HG03354 (cell line): ENCODE measurements at regions not wholly inside any gene's neighbourhood (a gene's known extent, or its start where the extent isn't known, plus 50 kb on each side); places are given as distances from the start of the nearest gene placed in this dataset.

Source experiments
- ATAC-seq: cut with Tn5 transposase; IDR thresholded peaks from one replicate; pipeline ENCODE4 v1.9.1; 2021; ENCODE audit warnings: mild to moderate bottlenecking; ENCODE audit not compliant: unreplicated experiment, poor library complexity, severe bottlenecking

DNA sequence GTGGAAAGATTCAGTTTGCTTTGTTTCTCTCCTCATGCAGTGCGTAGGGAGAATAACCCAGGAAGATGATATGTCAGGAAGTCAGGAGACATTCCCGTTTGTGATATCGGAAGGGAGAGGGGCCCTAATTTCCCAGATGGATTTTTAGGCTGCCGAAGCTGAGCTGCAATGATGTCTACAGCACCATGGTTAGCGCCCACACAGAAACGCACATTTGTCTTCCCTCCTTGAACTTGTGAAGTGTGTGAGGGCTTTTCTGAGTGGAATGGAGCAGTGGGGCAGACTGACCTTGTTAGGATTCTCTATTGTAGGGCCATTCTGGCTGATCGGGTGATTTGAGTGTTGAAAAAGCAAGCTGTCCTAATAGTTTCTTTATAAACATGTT lies 191.3 kb upstream of the ARG1 start:
- ATAC-seq: no peak

DNA sequence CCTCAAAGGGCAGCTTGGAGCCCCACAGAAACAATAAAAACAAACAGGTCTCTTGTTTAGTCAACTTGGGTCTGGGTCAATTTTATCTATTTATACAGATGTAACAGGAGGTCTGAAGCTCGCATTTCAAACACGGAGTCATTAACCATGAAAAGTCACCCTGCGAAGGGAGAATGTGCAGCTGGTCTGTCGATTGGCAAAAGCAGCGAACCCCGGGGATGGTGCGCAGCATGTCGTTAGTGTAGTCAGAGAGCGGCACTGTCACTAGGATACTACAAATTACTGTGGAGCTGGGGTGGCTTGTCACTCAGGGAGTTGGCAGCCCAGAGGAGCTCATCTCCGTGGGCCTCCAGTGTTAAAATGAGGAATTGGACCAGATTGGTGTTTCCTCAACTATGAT lies 190.4 kb upstream of the ARG1 start:
- ATAC-seq: no peak

DNA sequence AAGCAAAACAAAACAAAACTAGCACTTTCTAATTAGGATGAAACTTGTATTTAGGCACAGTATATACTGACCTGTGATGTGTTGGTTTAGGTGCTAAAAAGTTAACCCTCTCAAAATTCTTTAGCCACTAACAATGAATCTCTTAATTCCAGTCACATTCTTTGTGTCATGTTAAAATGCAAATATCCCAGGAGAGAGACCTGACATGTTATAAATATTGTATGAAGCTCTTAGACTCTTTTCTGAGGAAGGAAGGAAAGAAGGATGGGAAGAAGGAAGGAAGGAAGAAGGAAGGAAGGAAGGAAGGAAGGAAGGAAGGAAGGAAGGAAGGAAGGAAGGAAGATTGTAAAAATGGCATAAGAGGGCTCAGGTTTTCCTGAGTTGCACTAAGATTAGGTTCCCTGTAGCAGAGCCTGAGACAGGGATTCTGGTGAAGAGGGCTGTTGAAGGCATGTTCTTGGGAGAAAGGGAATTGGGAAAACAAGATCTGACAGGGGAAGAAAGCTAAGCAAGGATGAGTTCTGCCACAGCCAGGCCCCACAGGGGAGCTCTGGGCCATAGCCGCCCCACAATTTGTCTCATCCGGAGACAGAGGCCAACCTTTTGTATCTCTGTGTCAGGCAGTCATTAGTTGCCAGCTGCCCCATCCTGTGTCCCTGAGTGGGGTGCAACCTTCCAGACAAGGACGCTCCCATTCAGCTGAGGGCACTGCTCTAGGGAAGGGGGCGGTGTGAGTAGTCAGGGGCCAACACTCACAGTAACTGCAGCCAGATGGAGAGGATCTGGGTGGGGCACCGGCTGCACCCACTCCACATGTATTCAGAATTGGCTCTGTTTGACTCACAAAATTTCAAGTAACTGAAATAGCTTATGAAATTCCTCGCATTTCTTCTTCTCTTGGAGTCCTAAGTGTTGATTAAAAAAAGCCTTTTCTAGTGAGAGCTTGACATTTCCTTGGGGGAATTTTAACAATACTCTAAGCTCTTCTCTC lies 189.3 kb upstream of the ARG1 start:
- no peak for ATAC-seq

DNA sequence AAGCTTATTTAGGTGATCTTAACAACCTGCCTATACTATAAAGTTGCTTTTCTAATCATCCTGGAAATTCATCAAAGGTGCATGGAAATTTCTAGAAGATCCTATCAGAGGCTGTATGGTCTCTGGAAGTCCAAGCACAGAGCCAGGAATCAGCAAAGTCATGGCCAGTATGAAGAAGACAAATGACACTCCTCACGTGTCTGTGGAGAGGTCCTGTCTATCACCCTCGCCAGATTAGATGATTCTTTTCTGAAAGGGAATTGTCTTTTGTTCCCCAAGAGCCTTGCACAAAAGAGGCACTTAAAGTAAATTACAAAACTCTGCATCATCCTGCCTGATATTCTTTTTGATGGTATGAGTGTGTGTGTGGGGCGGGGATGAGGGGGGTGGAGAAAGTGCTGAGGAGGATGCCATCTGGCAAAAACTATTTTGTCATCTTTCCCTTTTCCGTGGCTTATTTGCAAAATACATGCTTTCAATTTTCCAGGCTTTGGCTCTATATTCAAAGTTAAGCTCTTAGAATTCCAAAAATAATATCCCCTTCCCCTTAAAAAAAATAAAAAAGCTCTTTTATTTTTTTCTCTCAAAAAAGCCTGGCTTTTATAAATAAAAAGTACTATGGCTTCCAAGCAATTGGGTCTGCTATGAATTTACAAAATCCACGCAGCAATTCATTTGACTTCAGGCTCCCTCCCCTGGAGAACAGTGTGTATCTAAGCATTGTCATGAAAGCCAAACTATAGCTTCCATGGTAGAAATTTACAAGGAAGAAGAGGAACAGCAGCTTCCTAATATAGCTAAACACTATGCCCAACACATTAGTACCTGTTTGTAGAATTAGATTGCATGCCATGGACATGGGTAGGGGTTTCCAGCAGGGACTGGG lies 185.2 kb upstream of the ARG1 start:
- no peak for ATAC-seq

DNA sequence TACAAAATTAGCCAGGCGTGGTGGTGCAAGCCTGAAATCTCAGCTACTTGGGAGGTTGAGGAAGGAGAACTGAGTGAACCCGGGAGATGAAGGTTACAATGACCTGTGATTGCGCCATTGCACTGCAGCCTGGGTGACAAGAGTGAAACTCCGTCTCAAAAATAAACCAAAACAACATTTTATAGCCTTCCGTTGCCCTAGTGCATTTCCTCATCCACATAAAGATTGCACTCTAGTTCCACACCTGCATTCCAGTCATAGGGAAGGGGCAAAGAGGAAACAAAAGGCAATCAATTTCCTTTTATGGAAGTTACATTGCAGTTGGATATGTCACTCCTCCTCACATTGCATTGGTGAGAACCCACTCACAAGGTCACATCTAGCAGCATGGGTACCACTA lies 182.7 kb upstream of the ARG1 start:
- ATAC-seq: no peak

DNA sequence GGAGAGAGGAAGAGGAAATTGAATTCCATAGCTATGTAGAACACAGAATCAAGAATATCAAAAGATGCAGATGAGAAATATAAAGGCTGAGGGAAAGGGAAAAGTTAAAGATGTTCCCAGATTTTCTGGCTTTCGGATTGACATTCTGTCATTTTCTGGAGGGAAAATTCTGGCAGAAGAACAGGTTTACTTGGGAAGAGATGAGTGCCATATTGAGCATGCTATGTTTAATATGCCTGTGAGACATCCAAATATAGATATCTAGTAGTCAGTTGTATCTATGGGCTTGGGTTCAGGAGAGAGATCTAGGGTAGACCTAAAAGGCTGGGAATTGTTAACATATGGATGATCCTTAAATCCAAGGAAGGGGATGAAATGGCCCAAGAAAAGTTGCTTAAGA lies 181.9 kb upstream of the ARG1 start:
- ATAC-seq: no peak

DNA sequence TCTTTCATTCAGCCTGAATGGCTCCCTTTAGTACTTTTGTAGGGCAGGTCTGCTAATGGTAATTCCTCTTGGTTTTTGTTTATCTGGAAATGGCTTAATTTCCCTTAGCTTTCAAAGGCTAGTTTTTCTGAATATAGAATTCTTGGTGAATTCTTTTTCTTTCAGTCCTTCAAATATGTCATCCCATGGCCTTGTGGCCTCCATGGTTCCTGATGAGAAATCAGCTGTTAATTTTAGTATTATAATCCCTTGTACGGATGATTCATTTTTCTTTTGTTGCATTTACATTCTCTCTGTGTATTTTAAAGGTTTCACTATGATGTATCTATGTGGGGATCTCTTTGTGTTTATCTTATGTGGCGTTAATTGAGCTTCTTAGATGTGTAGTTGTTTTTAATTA lies 179.6 kb upstream of the ARG1 start:
- ATAC-seq: no peak

DNA sequence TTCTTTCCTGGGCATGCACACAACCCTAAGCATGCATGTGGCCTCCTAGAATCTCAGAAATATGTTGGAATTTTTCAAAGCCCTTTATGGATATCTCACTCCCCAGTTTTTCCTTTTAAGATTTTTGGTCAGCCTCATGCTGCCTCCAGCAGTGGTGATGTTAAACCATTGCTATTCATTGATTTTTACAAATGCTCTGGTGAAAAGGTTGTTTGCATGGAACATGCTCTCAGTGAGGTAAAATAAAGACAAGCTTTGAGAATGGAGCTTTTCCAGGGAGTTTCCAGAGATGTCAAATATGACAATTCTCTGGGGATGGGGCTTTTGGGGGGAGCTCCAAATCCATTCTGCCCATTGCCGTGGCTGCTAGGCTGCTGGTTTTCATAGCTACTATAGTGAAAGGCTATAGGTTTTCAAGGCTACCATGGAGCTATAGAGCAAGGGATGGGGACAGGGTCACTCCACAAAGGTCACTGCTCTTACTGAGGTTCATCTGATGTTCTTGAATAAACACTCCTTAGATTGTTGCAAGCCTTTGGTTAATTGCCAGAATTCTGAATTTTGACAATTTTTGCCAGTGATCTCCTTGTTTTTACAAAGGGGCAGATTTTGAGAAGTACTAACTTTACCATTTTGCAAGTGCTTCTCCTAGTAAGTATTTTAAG lies 178.1 kb upstream of the ARG1 start:
- ATAC-seq: no peak

DNA sequence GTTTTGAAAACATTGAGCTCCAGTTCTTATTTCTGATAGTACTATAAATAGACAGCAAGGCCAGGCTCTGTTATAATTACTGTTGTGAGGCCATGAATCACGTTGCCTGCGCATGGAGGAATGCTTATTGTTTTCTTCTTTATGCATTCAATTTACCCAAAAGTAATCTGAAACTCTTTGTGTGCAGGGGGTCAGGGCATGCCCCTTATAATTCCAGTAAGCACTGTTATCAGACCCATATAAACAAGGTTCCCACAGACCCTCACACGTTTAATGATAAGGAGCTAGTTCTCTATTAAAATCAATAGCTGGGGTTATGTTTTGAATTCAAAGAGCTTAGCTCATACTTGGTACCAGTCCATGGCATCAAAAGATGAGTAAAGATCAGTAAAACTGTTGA lies 174.8 kb upstream of the ARG1 start:
- ATAC-seq: no peak

DNA sequence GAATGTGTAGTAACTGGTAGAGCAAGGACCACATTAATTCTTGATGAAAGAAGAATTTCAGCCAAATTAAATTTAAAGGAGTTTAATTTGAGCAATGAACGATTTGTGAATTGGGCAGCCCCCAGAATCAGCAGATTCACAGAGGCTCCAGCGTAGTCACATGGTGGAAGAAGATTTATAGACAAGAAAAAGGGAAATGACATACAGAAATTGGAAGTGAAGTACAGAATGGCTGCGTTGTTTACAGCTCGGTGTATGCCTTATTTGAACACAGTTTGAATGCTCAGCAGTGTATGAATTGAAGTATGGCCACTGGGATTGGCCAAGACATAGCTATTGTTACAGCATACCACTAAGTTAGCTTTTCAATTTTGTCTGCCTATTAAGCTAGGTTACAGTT lies 173.6 kb upstream of the ARG1 start:
- no peak for ATAC-seq

DNA sequence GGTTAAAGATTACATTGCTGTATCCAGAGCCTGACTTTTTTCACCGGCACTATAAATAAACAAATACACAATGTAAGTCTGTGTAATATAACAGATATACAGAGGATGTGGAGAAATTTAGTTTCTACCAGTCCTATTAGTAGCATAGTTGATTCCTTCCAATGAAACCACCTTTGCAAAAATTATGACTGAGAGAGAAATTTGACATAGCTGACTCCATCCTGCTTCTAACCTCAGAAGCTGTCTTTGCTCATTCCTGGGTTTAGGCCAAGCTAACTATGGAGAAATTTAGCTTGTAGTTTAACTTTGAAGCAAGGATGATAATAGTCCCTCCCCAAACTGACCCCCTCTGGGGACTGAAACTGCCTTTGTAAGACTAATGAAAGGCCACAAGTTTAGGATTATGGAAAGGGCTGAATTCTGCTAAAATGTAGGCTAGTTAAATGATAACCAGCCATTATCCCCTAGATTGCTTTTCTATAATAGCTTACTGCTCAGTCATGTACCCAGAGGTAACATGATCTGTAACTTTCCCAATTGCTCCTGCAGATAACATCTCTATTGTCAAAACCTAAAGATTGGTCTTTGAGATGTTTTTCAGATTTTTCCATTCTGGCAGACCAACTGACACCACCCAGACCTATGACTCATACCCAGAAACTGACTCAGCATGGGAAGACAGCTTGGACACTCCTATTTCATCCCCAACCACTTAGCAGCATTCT lies 172.8 kb upstream of the ARG1 start:
- ATAC-seq: no peak

DNA sequence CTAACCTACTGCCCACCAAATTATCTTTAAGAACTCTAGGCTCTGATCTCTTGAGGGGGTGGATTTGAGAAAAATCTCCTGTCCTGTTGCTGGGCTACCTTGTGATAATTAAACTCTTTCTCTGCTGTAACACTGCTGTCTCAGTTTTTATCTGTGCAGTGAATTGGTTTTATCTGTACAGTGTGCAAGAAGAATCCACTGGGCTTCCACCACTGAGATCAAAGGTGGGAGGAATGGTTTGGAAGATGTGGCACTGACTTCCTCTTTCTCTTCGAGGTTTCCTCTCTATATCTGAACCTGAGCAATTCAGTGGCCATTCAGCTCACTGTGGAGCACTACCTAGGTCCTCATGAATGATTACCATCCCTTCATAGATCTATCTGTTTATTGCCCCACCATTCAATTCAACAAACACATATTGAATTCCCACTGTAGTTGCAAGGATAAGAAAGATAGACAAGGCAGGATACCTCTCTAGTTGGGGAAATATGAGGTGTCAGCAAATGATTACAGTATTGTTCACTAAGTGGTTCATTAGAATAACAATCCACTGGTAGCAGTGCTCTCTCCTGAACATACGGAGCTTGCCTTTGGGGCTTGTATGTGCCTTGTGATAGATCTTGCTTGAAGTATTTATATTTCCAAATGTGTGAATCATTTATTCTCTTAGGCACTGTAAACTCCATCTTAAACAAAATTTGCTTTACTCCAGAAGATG lies 172.1 kb upstream of the ARG1 start:
- ATAC-seq: no peak

DNA sequence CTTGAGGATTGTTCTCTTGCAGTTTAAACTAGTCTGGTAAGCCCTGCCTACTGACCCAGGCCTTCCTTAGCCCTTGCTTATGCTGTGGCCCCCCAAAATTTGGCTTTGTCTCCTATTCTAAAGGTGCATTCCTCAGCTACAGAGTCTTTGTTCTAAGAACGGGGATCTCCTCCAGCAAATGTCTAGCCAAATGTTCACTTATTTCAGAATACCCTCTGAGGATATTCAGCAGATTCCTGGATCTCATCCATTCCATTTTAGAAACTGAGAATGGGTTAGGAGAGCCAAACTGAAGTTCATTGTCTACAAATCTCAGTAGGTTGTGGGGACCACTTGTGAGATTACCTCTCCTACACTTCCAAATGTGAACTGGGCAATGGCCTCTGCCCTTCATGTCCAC lies 164.2 kb upstream of the ARG1 start:
- ATAC-seq: no peak

DNA sequence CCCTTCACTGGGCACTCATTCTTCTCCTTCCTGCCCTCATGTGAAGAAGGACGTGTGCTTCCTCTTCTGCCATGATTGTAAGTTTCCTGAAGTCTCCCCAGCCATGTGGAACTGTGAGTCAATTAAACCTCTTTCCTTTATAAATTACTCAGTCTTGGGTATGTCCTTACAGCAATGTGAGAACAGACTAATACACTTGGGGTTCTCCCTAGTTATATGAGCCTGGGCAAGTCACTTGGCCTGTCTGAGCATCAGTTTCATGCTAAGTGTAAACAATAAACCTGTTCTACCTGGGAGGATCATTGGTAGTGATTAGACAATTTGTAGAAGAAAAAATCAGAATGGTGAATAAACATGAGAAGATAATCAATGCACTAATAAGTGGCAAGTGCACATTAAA lies 162.2 kb upstream of the ARG1 start:
- ATAC-seq: no peak

DNA sequence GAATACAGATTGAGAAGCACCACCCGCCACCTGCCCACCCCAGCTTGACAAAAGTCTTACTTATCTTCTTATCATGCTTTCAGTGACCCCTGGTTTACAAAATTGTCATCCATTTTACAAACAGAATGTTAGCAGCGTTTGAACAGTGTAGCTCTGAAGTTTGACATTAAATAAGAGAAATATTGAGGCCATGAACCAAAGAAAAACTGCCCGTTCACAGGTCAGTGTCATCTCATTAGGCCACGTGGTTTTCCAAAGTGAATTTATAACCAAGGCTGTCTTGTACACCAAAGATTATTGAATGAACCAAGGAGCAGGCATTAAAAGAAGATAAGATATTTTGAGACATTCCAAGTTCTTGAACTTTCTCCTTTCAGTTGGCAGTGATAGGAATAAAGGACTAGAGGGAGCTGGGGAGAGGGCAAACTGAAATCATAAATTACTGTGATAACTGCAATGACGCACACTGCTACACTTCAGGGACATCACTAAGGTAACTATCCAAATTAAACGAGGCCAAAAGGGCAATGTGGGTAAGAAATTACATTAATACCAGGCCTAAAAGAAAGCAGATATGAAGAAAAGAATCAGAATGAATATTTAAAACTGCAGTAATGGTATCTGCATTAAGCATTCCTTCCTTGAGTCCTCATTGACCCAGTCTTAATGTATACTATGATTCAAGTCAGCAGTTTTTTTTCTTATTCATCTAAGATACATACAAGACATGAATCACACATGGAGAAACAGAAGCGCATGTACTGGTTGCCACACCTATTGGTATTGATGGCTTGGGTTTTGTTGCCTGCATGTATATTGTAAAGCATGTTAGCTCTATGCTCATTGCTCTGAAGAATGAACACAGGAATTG lies 159.8 kb upstream of the ARG1 start:
- no peak for ATAC-seq

DNA sequence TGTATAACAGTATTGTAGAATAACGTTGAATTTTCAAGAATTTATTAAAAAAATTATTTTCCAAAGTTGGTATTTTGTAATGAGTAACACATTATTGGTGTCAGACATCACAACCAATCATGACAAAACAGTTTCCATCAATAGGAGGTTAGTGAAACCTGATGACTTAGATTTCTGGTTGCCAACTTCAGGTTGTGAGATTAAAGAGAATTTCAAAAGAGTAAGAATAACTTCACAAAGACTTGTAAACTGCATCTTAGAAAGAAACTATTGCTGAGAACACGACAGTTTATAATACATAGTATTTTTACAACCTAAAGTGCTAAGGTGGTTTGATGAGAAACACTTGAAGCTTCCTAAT lies 159.2 kb upstream of the ARG1 start:
- no peak for ATAC-seq

DNA sequence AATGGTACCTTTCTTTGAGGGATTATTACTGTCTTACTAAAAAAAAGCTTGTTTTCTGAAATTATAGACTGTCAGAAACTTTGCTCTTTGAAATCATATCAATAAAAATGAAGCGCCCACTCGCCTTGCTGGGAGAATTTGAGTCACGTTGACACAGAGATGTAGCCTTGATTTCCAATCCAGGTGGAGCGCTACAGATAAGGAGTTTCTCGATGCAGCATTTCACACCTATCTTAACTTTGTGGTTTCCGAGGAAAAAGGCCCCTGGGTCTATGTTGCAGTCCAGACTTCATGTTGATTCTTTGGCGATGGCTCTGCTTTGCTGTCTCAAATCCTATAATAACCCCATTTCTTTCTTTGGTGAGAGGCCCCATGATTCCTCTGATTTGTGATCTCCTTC lies 158.1 kb upstream of the ARG1 start:
- no peak for ATAC-seq

DNA sequence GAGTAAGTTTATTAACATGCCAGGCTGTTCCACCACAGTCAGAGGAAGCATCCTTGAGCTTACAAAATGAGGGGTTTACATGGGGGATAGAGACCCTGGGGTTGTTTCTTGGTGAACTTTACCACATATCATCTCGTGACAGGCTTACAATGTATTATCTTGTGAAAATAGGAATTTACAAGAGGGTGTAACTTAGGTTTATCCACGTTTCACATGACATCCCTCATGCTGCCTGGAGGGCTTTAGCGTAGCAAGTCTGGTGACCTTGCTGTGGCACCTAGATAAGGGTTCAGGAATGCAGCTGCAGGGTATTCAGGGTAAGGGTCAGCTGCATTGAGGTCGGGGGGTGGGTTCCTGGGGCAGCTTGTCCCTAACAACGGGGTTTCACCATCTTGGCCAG lies 154.6 kb upstream of the ARG1 start:
- no peak for ATAC-seq
